Chondrocyte (in vitro differentiated cells): ENCODE measurements at regions not wholly inside any gene's neighbourhood (a gene's known extent, or its start where the extent isn't known, plus 50 kb on each side); places are given as distances from the start of the nearest gene placed in this dataset.

Experiments
- DNase-seq: peaks from one replicate; pipeline ENCODE4 v3.0.0; 2021; ENCODE audit warnings: mixed read lengths, low spot score
- H3K27ac Mint-ChIP-seq: one replicate; pipeline ENCODE4 v1.8.0; 2021; ENCODE audit warnings: mild to moderate bottlenecking, moderate library complexity, mixed read lengths; ENCODE audit not compliant: unreplicated experiment
- H3K27me3 Mint-ChIP-seq: 2 replicates; pipeline ENCODE4 v1.8.0; 2021; ENCODE audit warnings: low read depth, mixed read lengths
- H3K36me3 Mint-ChIP-seq: 2 replicates; pipeline ENCODE4 v1.8.0; 2021; ENCODE audit warnings: low read depth, mixed read lengths
- H3K4me1 Mint-ChIP-seq: 2 replicates; pipeline ENCODE4 v1.8.0; 2021; ENCODE audit warnings: low read depth, mild to moderate bottlenecking, mixed read lengths
- H3K4me3 Mint-ChIP-seq: one replicate; pipeline ENCODE4 v1.8.0; 2021; ENCODE audit warnings: mild to moderate bottlenecking, moderate library complexity, mixed read lengths; ENCODE audit not compliant: unreplicated experiment
- H3K9me3 Mint-ChIP-seq: 2 replicates; pipeline ENCODE4 v1.8.0; 2021; ENCODE audit warnings: low read depth, mixed read lengths
- CTCF ChIP-seq: fragments of 200-600 bp; sonication (generic); IDR thresholded peaks from 2 replicates; pipeline ENCODE4 v1.5.0; 2021; ENCODE audit warnings: antibody characterized with exemption, mild to moderate bottlenecking, moderate library complexity

DNA sequence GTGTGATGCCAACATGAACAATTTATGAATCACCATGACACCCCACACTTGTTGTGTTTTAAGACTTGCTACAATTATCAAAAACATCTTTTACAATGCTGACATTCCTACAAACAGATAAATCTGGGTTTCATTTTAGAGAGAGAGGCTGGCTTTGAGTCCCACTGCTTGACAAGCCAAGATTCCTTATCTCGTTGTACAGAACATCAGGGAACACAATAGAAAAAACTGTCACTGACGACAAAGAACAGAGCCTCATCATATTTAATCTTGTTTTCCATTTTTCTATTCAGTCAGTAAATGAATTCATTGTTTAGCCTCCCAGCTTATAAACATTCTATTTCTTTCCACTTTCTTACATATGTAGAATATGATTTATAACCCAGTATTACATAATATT is 461.6 kb upstream of the VSTM2A start:
- no peaks in the 10 kb centered on the region for H3K36me3 Mint-ChIP-seq
- H3K27ac Mint-ChIP-seq = no peak overlapping the region

GRCh38 chr7:54080971-54081370 is 461.2 kb upstream of the VSTM2A start:
- DNase-seq = no peak
- Mint-ChIP-seq H3K27me3 (no peaks in the 10 kb centered on the region), H3K4me3 (no peak overlapping the region), H3K27ac (no peak overlapping the region), H3K36me3 (no peaks in the 10 kb centered on the region), H3K9me3 (no peaks in the 10 kb centered on the region), H3K4me1 (no peaks in the 10 kb centered on the region)
- no peak for TF ChIP-seq CTCF

More for the DNA sequence above, 461.6 kb upstream of the VSTM2A start:
- no peak for DNase-seq
- no peaks in the 10 kb centered on the region for H3K27me3 Mint-ChIP-seq
- no peaks in the 10 kb centered on the region for H3K4me1 Mint-ChIP-seq
- no peak for TF ChIP-seq CTCF
- H3K4me3 Mint-ChIP-seq = no peak overlapping the region
- no peaks in the 10 kb centered on the region for H3K9me3 Mint-ChIP-seq

DNA sequence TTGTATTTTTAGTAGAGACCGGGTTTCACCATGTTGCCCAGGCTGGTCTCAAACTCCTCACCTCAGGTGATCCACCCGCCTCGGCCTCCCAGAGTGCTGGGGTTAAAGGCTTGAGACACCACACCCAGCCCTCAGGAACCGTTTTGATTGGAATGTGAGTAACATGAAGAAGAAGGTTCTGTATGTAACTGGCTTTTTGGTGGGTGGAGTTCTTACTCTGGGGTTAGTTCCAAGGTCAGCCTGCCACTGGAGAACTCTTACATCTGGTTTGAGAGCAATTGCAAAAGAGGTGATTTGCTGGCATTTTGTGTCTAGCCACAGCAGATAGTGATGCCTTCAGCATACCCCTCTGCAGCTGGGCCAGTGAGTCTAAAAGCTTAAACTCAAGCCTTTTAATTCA is 457.8 kb upstream of the VSTM2A start:
- Mint-ChIP-seq H3K9me3 (peaks cover 2% of the 10 kb centered on the region), H3K4me1 (no peaks in the 10 kb centered on the region), H3K36me3 (no peaks in the 10 kb centered on the region), H3K27me3 (no peaks in the 10 kb centered on the region), H3K4me3 (no peak overlapping the region), H3K27ac (no peak overlapping the region)
- no peak for TF ChIP-seq CTCF
- no peak for DNase-seq

DNA sequence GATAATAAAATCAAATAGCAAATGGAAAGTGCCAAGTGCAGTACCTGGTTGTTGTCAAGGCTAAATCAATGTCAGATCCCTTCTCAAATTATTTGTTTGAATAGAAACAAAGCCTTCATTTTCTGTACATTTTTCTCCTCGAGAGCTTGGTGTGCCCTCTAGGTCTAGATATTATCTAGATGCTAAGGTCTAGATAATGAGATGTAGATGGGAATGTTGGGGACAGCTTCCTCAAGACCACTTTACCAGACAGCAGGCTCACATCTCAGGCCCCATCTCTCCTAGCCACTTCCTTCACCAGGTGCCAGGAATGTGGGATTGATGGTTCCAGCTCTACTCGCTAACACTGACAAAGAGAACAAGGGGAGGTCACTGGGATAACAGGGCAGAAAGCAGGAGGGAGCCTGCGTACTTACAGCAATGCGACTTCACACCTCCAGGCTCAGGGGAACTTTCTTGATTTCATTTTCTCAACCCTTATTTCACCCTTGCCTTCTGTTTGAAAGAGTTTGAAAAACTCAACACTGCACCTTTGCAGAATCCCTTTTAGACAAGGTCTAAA is 451.4 kb upstream of the VSTM2A start:
- peaks cover 2% of the 10 kb centered on the region for H3K9me3 Mint-ChIP-seq

DNA sequence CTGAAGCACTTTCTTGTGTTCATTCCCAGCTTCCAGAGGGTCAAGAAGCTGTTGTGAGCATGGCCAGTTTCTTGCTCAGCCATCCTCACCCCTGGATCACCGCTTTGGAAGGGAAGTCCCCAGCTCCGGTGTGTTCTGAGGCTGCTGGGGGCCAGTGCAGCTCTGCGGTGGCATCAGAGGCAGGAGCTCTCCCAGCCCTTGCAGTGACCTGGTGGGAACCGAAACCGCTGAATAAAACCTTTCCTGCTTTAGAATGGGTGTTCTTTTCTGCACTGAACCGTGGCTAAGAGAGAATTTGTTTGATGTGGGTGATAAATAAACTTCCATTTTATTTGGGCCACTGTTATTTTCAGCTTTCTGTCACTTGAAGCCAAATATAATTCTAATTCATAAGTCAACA is 450.9 kb upstream of the VSTM2A start:
- no peak for TF ChIP-seq CTCF
- H3K27me3 Mint-ChIP-seq = no peaks in the 10 kb centered on the region
- peaks cover 2% of the 10 kb centered on the region for H3K9me3 Mint-ChIP-seq
- H3K36me3 Mint-ChIP-seq = no peaks in the 10 kb centered on the region
- H3K4me1 Mint-ChIP-seq = no peaks in the 10 kb centered on the region
- H3K27ac Mint-ChIP-seq = no peak overlapping the region
- DNase-seq = no peak
- H3K4me3 Mint-ChIP-seq = no peak overlapping the region

More for the DNA sequence above, 451.4 kb upstream of the VSTM2A start:
- Mint-ChIP-seq H3K27ac (no peak overlapping the region), H3K36me3 (no peaks in the 10 kb centered on the region), H3K4me1 (no peaks in the 10 kb centered on the region), H3K27me3 (no peaks in the 10 kb centered on the region), H3K4me3 (no peak overlapping the region)
- no peak for TF ChIP-seq CTCF
- no peak for DNase-seq
